ENCODE measurements at regions not wholly inside any gene's neighbourhood (a gene's known extent, or its start where the extent isn't known, plus 50 kb on each side); places are given as distances from the start of the nearest gene placed in this dataset.

DNA sequence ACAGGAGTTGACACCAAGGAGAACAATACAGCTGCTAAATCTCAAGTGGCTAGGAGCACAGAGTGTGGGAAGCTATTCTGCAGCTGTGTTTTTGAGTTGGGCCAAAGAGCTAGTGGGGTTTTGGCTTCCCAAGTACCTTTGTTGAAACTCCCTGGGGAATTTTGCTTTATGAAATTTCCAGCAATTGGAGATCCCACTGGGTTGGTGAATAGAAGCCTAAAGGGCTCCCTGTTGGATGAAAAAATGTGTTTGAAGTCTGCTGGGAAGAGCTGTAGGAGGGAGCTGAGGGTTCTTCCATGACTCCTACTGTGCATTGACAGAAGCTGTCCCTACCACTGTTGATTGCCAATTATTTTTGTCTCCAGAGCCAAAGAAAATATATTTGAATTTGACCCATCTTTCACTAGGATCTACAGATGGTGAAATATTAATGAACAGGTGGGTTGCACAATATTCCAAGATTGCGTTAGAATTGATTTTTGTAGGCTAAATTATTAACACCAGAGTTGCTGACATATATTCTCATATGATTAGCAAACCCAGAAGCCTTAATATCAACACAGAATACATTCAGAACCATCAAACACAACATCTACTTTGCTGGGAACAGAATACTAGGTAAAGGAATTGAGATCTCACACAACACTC, 95.4 kb upstream of the CYP1B1 start:
- H3K27ac ChIP-seq (ENCODE audit: insufficient read length, low read depth, low read length) = no peak overlapping the region
- H4K8ac ChIP-seq (replicated peaks; ENCODE audit: insufficient read length, low read depth, low read length) = no peak overlapping the region
- H3K4ac ChIP-seq (ENCODE audit: low read depth, low read length) = no peak overlapping the region
- H4K20me1 ChIP-seq (ENCODE audit: control insufficient read depth, insufficient read depth, insufficient read length) = no peaks in the 10 kb centered on the region
- no peak overlapping the region for H4K5ac ChIP-seq (ENCODE audit: insufficient read length, low read depth, low read length)
- H3K56ac ChIP-seq (ENCODE audit: insufficient read length, low read depth, low read length) = no peak overlapping the region
- no peak overlapping the region for H2BK5ac ChIP-seq (ENCODE audit: insufficient read length, low read length)
- TF ChIP-seq, protein P1, sequence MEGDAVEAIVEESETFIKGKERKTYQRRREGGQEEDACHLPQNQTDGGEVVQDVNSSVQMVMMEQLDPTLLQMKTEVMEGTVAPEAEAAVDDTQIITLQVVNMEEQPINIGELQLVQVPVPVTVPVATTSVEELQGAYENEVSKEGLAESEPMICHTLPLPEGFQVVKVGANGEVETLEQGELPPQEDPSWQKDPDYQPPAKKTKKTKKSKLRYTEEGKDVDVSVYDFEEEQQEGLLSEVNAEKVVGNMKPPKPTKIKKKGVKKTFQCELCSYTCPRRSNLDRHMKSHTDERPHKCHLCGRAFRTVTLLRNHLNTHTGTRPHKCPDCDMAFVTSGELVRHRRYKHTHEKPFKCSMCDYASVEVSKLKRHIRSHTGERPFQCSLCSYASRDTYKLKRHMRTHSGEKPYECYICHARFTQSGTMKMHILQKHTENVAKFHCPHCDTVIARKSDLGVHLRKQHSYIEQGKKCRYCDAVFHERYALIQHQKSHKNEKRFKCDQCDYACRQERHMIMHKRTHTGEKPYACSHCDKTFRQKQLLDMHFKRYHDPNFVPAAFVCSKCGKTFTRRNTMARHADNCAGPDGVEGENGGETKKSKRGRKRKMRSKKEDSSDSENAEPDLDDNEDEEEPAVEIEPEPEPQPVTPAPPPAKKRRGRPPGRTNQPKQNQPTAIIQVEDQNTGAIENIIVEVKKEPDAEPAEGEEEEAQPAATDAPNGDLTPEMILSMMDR (conservative IDR thresholded peaks at IDR 0.05) = no peak
- no peaks in the 10 kb centered on the region for H3K27me3 ChIP-seq (ENCODE audit: insufficient read depth, low read length)
- Mint-ChIP-seq H3K4me3 (no peak overlapping the region), H3K36me3 (ENCODE audit: insufficient read depth in 1 of 3, low read depth in 3 of 3) (no peaks in the 10 kb centered on the region), H3K27ac (peak overlapping the region in 1 of 3 experiments; percentile 19; a peak in 1 of 7 replicates), H3K4me1 (peaks cover 5% of the 10 kb centered on the region in 2 experiments; a peak in 1 of 4 replicates), H3K27me3 (ENCODE audit: low read depth) (peaks cover 5% of the 10 kb centered on the region; the same call in 1 of the 2 replicates), H3K9me3 (no peaks in the 10 kb centered on the region; a peak in 1 of 5 replicates)
- no peak overlapping the region for H3K9ac ChIP-seq (ENCODE audit: extremely low read depth, insufficient read length, low read length)
- no peak overlapping the region for H2BK15ac ChIP-seq (ENCODE audit: low read depth, low read length)
- no peak overlapping the region for H3K23ac ChIP-seq (ENCODE audit: insufficient read length, low read depth, low read length)
- no peaks in the 10 kb centered on the region for H3K79me1 ChIP-seq (ENCODE audit: insufficient read depth, low read depth, low read length, poor library complexity, severe bottlenecking)
- H3T11ph ChIP-seq (ENCODE audit: low read length) = no peak overlapping the region
- no peak overlapping the region for H2BK12ac ChIP-seq (ENCODE audit: insufficient read length, low read depth, low read length)
- no peak overlapping the region for H3K18ac ChIP-seq (ENCODE audit: insufficient read length, low read depth, low read length)
- H3K23me2 ChIP-seq (ENCODE audit: insufficient read length, low read depth, low read length, poor library complexity, severe bottlenecking) = no peaks in the 10 kb centered on the region
- H3K14ac ChIP-seq (ENCODE audit: insufficient read depth, low read length) = no peak overlapping the region
- H2AK5ac ChIP-seq (ENCODE audit: insufficient read length, low read length) = no peak overlapping the region
- H2BK120ac ChIP-seq (ENCODE audit: low read depth, low read length, poor library complexity, severe bottlenecking) = no peak overlapping the region
- no peak overlapping the region for H2AFZ ChIP-seq (ENCODE audit: low read length)
- H2BK20ac ChIP-seq (ENCODE audit: low read depth, low read length, poor library complexity, severe bottlenecking) = no peak overlapping the region
- H3K79me2 ChIP-seq (ENCODE audit: insufficient read depth, low read length) = no peaks in the 10 kb centered on the region
- DNase-seq = no peak
- H3K4me1 ChIP-seq (ENCODE audit: insufficient read depth, low read length) = no peaks in the 10 kb centered on the region
- H3K9me3 ChIP-seq (ENCODE audit: control insufficient read depth, low read depth, low read length) = no peaks in the 10 kb centered on the region
- no peak overlapping the region for H3K4me2 ChIP-seq (ENCODE audit: insufficient read depth, insufficient read length, low read length)
- H4K91ac ChIP-seq (ENCODE audit: insufficient read length, low read depth, low read length) = no peak overlapping the region
- WGBS (ENCODE audit: extremely low coverage, insufficient read length, low lambda C conversion rate) = no CpG with 5 or more reads among the region's 1 CpG
